ENCODE measurements at regions not wholly inside any gene's neighbourhood (a gene's known extent, or its start where the extent isn't known, plus 50 kb on each side); places are given as distances from the start of the nearest gene placed in this dataset.
A peak's percentile ranks its signal among the peaks of the same experiment; 100 is the strongest.

DNA sequence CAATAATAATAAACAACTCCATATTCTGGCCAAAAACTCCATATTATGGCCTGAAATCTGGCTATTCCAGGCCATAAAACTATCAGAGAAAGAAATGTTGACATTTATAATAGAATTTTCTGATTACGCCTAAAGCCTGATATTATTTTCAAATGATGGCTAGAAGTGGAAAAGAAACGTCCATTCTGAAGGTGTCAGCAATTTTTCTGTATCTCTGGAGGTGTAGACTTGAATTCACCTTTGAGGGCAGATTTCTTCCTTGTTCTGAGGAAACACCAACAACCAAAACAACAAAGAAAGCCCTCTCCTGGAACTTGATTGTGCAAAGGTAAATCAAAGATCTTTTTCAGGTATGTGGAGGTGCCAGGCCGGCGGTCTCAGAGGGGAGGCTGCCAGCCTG is 390.7 kb downstream of the DMAC1 start:
- no peak for DNase-seq
- Histone ChIP-seq H3K9me3 (replicated peaks) (peaks cover 8% of the 10 kb centered on the region), H3K27ac (replicated peaks) (no peak overlapping the region), H3K4me3 (no peak overlapping the region), H3K36me3 (no peaks in the 10 kb centered on the region), H3K4me1 (peaks cover 5% of the 10 kb centered on the region), H3K27me3 (ENCODE audit: low read depth) (no peaks in the 10 kb centered on the region)
- TF ChIP-seq, protein P1, sequence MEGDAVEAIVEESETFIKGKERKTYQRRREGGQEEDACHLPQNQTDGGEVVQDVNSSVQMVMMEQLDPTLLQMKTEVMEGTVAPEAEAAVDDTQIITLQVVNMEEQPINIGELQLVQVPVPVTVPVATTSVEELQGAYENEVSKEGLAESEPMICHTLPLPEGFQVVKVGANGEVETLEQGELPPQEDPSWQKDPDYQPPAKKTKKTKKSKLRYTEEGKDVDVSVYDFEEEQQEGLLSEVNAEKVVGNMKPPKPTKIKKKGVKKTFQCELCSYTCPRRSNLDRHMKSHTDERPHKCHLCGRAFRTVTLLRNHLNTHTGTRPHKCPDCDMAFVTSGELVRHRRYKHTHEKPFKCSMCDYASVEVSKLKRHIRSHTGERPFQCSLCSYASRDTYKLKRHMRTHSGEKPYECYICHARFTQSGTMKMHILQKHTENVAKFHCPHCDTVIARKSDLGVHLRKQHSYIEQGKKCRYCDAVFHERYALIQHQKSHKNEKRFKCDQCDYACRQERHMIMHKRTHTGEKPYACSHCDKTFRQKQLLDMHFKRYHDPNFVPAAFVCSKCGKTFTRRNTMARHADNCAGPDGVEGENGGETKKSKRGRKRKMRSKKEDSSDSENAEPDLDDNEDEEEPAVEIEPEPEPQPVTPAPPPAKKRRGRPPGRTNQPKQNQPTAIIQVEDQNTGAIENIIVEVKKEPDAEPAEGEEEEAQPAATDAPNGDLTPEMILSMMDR (IDR thresholded peaks at IDR 0.05; ENCODE audit: borderline replicate concordance): no peak
- intact Hi-C loops (cut with micrococcal nuclease): no loop called here

DNA sequence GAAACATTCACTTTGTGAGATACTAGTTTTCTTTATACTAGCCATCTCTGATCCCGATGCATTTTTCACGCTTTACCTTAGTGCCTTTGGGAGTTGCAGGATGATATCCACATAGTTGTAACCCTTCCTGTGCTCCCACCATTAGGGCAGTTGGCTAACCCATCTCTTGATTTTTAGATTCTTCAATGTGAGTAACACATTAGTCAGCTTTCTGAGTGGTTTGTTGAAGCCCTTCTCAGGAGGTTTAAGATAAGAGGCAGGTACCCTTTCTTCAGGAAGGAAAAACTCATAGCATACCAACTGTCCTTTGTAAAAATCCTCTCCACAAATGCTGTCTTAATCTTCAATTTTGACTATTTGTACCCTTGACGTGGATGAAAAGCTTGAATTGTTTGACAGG is 392.3 kb downstream of the DMAC1 start:
- intact Hi-C loops (cut with micrococcal nuclease): no loop called here
- TF ChIP-seq, protein P1 (IDR thresholded peaks at IDR 0.05; ENCODE audit: borderline replicate concordance): no peak
- Histone ChIP-seq H3K27me3 (ENCODE audit: low read depth) (no peaks in the 10 kb centered on the region), H3K36me3 (no peaks in the 10 kb centered on the region), H3K9me3 (replicated peaks) (peaks cover 6% of the 10 kb centered on the region), H3K27ac (replicated peaks) (no peak overlapping the region), H3K4me3 (no peak overlapping the region), H3K4me1 (peaks cover 21% of the 10 kb centered on the region)
- DNase-seq: no peak

DNA sequence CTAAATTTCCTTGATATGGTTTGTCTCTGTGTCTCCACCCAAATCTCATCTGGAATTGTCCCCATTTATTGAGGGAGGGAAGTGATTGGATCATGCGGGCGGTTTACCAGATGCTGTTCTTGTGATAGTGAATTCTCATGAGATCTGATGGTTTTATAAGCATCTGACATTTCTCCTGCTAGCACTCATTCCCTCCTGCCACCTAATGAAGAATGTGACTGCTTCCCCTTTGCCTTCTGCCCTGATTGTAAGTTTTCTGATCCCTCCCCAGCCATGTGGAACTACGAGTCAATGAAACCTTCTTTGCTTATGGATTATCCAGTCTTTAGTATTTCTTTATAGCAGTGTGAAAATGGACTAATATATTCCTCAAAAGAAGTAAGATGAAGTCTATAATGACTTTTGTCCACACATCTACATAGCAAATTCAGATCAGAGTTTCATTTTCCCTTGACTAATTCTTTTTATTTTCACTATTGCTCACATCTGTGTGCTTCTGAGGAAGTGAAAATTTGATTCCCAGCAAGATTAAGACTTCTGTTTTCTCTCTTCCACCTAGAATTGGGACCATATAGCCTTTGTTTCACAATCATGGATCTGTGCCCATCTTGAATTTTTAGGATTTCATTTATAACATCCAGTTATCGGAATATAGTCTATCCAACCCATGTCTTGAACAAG is 393.5 kb downstream of the DMAC1 start:
- H3K9me3 ChIP-seq (replicated peaks): no peaks in the 10 kb centered on the region
- TF ChIP-seq, protein P1 (IDR thresholded peaks at IDR 0.05; ENCODE audit: borderline replicate concordance): no peak
- H3K4me3 ChIP-seq: no peak overlapping the region
- H3K27me3 ChIP-seq (ENCODE audit: low read depth): no peaks in the 10 kb centered on the region
- DNase-seq: no peak
- peaks cover 26% of the 10 kb centered on the region for H3K4me1 ChIP-seq
- intact Hi-C loops (cut with micrococcal nuclease): no loop called here
- no peaks in the 10 kb centered on the region for H3K36me3 ChIP-seq
- no peak overlapping the region for H3K27ac ChIP-seq (replicated peaks)

DNA sequence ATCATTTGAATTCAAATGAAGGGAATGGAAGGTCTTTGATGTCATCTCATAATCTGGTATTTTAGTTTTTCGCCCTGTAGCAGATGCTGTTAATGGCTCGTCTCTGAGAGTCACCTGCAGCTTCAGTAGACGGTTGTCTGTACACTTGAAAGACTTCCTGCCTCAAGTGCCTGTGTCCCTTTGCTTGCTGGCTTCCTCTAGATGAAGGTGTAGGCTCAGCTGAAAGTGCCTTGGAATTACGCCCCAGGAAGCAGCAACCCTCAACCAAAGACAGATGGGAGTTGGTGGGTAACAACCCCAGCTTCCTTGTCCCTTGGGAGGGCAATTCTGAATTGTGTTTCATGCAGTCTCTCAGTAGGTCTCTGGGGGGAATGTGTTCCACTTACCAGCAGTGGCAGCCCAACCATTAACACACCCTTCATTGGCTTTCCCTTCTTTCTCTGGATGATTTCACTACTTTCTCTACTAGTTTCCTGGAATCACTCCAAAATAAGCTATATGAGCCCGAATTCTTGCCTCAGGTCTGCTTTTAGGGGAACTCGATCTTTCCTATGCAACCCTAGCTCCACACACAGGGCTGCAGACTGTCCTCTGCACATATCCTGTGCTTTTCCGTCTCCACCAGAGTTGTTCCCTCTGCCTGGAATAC is 395.6 kb downstream of the DMAC1 start:
- no peaks in the 10 kb centered on the region for H3K9me3 ChIP-seq (replicated peaks)
- DNase-seq: no peak
- H3K27ac ChIP-seq (replicated peaks): no peak overlapping the region
- no peak overlapping the region for H3K4me3 ChIP-seq
- intact Hi-C loops (cut with micrococcal nuclease): loop anchor here (5.0 kb wide), 1 partner anchor 133 kb away; no protein-coding TSS in a partner anchor
- H3K36me3 ChIP-seq: no peaks in the 10 kb centered on the region
- peaks cover 26% of the 10 kb centered on the region for H3K4me1 ChIP-seq
- no peaks in the 10 kb centered on the region for H3K27me3 ChIP-seq (ENCODE audit: low read depth)
- TF ChIP-seq, protein P1 (IDR thresholded peaks at IDR 0.05; ENCODE audit: borderline replicate concordance): no peak

DNA sequence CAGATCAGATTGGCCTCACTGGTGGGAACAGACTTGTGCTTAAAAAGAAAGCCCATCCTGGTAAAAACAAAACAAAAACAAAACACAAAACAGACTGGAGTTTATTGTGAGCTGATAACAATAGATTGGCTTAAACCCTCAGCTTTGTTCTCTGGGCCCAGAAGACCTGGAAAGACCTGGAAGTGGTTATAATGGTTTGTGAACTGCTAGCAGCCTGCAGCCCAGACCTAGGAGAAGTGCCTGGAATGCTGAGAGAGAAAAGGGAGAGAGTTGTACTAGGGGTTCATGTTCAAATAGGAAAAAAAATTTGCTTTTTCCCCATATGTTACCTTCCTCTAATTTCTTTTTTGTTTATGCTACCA is 396.6 kb downstream of the DMAC1 start:
- TF ChIP-seq, protein P1 (IDR thresholded peaks at IDR 0.05; ENCODE audit: borderline replicate concordance): no peak
- DNase-seq: no peak
- no peaks in the 10 kb centered on the region for H3K27me3 ChIP-seq (ENCODE audit: low read depth)
- intact Hi-C loops (cut with micrococcal nuclease): loop anchor here (5.0 kb wide), 1 partner anchor 134 kb away; no protein-coding TSS in a partner anchor
- H3K4me3 ChIP-seq: no peak overlapping the region
- peak overlapping the region; percentile 43 for H3K27ac ChIP-seq (replicated peaks)
- no peaks in the 10 kb centered on the region for H3K9me3 ChIP-seq (replicated peaks)
- no peaks in the 10 kb centered on the region for H3K36me3 ChIP-seq
- H3K4me1 ChIP-seq: peaks cover 26% of the 10 kb centered on the region

All from left ventricle myocardium inferior (tissue), 1 donor.